Superior temporal gyrus (tissue), 1 donor: ENCODE measurements at regions not wholly inside any gene's neighbourhood (a gene's known extent, or its start where the extent isn't known, plus 50 kb on each side); places are given as distances from the start of the nearest gene placed in this dataset.
A peak's percentile ranks its signal among the peaks of the same experiment; 100 is the strongest.
"Not testable (repeated sequence)": the region's sequence is repeated elsewhere in the genome, so short reads cannot be mapped to it uniquely, and the experiment has no call there.

Experiments
- DNase-seq: peaks from one replicate; pipeline ENCODE4 v3.0.0-alpha.2; 2016; ENCODE audit errors: extremely low spot score

DNA sequence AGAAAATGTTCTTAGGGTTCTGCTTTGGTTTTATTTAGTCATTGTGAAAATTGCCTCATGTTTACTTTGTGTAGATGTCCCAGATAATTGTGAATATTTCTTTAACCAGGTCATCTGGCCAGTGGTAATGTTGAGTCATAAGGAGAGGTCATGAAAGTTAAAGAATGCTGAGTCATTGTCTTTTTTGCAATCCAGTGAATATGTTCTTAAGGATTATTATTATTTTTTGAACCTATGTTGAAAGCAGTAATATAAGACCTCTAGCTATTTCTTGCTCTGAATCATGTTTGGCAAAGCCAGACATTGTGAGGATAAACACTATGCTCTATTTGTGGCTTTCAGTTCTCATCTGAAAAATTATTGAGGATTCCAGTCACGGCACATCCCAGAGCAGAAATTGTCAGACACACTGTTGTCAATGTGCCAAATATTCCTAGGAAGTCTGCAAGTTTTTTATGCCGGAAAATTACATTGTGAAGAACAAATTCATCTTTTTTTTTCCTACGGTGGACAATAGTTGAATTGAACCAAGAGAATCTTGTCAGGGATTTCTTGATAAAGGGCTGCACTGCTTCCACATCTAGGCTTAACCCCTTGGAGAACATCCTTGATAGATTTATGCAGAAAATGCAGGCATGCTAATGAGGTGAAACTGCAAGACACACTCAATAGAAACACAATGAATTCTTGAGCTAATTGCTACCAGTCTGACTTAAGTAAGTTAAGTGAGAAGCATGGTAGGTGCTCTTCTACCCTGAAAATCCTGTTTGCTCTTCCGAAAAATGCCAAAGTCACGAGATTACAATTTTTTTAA is 369.6 kb downstream of the ATP23 start:
- DNase-seq: no peak

DNA sequence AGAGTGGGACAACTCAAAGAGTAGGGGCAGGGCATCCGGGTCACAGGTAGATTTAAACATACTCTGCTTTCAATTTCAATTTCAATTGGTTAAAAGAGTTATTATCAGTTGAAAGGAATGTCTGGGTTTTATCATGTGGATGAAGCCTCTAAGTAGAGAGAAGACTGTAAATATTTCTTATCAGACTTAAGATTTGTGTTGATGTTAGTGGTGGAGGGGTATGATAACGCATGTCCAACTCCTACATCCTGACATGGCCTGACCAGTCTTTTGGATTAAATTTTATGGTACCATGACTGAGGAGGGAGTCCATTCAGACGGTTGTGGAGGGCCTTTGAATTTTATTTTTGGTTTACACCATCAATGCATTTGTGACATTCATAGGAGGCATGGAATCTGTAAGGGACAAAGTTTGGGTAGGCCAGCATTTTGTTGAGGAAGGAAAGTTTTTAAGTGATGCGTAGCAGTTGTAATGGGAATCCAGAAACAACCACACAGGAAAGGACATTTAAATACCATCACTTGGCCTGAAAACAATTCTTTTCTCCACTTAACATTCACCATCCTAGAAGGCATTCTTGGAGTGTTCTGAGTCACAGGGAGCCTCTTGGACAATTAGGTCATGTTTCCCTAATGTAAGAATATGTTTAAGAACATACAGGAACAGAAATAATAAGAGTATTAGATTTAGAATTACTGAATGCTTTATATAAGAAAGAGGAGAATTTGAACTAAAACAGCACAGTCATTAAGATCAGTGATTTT is 371.9 kb downstream of the ATP23 start:
- no peak for DNase-seq

DNA sequence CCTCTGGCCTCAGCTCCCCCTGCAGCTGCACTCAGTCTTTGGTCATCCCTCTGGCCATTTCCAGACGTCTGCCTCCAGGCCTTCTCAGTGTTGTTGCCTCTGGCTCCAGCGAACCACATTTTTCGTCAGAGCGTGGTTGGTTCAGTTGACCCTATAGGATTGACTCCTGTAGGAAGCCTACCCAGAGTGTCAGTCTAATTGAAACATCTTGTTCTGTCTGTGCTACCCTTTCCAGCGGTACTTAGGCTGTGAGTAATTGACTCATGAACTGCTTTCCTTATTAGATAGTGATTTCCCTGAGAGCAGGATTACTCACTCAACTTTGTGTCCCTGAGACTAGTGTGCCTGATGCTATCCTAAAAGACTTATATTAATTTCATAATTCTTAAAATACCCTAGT is 373.2 kb downstream of the ATP23 start:
- no peak for DNase-seq

DNA sequence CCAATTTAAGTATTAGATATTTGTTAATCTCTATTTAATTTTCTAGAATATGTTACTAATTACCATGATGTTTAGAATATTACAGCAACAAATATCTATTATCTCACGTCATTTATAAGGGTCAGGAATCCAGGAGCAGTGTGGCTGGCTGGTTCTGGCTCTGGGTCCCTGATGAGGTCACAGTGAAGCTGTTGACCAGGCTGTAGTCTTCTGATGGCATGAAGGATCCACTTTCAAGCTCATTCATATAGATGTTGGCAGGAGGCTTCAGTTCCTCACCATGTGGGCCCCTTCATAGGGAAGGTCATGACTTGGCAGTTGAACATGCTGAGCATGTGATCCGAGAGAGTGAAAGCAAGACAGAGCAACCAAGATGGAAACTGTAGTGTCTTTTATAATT is 375.6 kb downstream of the ATP23 start:
- no peak for DNase-seq

DNA sequence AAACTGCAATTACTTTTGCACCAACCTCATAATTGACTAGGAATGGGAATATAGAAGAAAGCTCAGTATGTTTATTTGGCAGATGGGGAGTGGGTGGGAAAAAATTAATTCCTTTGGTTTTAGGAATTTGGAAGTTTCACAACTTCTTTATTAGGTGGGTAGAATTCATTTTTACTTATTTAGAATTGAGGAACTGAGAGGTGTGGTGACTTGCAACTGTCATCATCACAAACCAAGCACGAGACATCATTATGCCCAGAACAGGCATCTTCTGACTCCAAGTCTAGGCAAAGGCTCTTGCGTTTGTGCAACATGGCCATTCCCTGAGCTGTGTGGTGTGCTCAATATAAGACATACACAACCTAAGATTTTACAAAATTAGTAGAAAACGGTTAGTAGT is 380.0 kb downstream of the ATP23 start:
- DNase-seq: no peak

DNA sequence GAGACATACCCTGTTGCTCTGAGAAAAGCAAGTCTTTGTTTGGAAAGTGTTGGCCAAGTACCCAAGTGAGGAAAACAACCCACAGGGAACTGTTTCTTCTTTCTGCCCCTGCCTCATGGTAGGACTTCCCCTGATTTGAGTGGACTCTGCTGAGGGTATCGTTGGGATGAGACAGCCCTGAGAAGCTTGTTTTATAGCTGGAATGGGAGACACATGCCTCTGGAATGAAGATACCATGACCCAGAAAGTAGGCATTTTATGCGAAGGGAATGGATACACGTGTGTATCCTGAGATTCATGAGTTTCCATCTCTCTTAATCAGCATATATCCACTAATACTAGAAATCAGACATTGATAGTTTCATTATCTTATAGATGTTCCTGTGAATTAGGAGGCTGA is 382.3 kb downstream of the ATP23 start:
- DNase-seq: no peak

DNA sequence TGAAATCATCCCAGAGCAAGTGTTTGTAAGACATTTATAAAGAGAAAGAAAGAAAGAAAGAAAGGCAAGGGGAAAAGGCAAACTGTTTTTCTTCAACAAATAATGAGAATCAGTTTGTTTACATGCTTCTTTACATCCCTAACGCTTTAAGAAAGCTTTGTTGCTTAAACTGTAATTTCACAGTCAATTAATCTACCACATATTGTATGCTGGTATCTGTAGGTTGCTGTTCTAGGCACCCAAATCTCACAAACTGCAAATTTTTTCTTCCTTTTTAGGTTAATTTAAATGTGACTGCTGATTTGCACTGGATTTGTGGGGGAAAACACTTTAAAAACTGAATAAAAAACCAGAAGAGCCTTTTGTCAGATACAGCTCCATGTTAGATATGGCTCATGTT is 384.2 kb downstream of the ATP23 start:
- no peak for DNase-seq

DNA sequence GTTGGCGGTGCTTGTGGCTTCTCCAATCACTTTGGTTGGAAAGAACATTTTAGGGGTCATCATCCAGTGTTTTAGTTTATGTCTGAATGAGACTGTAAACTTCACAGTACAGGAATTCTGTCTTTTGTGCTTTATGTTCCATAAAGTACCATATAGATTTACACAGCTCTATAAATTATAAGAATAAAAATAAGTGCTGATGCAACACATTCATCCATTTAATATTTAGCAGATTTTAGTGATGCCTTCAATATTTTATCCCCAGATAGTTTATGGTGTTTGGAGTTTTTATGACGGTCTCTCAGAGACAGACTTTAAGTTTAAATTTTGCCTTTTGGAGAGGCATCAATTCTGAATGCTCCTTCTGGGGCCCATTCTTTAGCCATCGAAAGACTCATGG is 385.2 kb downstream of the ATP23 start:
- DNase-seq: no peak

DNA sequence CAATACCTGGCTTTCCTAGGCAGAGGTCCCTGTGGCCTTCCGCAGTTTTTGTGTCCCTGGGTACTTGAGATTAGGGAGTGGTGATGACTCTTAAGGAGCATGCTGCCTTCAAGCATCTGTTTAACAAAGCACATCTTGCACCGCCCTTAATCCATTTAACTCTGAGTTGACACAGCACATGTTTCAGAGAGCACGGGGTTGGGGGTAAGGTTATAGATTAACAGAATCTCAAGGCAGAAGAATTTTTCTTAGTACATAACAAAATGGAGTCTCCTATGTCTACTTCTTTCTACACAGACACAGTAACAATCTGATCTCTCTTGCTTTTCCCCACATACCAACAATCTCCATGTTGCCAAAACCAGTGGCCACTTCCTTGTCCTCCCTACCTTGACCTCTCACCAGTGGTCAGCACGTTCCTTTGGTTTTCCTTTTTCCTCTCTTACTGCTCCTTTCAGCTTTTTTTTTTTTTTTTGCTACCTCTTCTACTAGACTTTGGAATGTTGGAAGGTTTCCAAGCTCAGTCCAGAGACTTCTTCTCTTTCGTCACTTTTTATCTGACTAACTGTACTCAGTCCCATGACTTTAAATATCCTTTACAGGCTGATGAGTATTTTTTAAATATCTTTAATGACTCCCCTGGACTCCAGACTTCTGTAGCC is 395.3 kb downstream of the ATP23 start:
- DNase-seq: not testable (repeated sequence)

DNA sequence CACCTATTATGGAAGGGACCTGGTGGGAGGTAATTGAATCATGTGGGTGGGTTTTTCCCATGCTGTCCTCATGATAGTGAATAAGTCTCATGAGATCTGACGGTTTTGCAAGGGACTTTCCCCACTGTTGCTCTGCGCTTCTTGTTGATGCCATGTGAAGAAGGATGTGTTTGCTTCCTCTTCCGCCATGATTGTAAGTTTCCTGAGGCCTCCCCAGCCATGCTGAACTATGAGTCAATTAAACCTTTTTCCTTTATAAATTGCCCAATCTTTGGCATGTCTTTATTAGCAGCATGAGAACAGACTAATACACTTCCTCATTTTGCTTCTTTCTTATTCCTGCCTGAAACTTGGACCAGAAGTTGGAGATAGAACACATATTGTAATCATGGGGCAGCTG is 396.2 kb downstream of the ATP23 start:
- not testable (repeated sequence) for DNase-seq

DNA sequence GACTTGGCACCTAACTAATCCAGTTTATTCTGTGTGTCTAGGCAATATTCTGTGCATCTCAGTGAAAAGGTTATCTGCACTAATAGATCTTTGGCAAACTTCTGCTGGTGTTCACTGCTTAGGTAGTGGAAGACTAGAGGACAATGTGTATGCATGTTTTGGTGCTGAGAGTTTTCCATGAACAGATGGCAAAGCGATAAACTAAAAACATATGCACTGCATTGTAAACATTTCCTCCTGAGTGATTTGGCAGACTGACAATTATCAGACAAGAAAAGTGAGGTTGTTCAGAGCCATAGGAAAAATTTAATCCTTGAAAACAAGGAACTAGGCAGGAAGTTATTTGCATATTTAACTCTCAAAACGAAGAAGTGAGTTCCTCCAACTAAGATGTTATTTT is 400.4 kb downstream of the ATP23 start:
- no peak for DNase-seq

DNA sequence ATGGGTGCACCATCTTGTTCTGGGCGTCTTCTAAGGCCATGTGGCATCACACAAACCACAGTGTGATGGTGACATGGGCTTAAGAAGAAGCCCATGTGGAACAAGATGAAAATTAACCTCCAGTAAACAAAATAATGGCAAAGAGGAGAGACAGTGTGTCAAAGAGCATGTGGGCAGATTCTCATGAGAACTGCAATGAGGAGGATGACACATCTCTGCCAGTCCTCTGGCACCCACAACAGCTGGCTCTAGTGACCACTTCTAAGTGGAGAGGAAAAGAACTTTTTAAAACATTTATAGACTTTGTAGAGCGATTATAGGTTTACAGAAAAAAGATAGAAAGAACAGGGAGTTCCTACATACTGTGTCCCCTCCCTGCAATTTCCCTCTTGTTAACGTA is 401.4 kb downstream of the ATP23 start:
- DNase-seq: no peak

DNA sequence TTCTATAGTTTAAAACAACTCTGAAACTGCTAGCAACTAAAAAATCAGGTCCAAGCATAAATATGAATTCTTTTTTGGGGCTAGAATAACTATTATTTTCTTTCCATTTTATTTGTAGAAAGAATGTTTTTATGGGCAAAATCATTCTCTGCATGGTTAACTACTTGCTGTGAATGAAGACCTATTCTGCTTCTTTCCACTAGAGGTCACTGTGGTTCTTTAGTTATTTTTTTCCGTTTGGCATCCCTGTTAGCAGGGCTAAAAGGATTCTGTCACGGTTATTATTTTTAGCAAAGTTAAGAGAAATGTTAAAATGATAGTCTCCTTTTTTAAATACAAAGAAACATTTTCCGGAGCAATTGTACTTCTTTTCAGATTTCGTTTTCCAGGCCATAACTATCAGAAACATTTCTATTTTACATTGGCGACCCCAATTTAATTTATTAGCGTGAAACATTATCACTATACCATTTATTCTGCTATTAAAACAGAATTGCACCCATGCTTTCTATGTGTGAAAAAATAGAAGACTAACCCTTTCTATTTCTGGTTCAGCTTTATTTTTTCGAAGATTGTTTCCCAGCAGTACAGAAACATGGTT is 404.8 kb downstream of the ATP23 start:
- DNase-seq: peak; percentile 86

DNA sequence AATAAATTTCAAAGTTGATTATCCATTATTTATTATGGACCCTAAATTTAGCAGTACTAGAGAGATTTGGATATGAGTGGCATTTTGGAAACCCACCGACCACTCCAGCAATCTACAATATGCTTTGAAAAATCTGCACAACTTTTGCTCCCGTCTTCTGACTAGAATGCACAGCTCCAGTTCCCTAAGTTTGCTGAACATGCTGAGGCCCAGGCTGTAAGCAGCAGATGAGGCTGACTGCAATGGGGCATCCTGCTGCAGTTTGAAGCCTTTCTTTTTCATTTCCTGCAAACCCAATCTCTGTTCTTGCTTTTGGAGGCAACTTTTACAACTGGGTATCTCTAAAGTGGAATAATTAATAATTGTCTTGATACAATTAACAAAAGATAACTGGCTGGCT is 405.8 kb downstream of the ATP23 start:
- DNase-seq: no peak

DNA sequence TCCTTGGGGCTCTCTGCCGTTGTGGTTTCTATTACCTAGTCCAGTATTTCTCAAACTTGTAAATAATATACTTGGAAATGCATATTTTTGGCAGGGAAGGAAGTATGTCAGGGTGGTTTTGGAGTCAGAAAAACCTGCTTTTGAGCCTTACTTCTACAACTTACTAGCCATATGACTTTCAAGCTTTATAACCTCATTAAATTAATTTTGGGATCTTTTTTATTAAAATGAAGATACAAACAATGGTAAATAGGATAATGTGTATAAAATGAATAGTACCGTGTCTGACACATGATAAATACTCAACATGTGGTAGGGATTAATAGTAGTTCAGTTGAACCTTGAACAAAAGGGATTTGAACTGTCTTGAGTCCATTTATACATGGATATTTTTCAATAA is 406.3 kb downstream of the ATP23 start:
- DNase-seq: no peak

DNA sequence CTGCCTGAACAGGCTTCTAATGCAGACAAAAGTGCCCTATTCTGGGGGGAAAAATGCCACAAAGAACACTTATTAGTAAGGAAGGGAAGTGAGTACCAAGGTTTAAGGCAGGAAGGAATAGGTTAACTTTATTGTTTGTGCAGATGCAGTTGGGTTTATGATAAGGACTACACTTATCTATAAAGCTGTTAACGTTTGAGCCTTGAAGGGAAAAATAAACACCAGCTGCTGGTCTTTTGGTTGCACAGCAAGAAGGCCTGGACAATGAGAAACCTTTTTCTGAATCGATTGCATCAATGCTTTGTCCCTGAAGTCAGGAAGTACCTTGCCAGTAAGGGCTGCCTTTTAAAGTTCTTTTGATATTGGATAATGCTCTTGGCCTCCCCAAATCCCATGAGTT is 407.8 kb downstream of the ATP23 start:
- DNase-seq: no peak

DNA sequence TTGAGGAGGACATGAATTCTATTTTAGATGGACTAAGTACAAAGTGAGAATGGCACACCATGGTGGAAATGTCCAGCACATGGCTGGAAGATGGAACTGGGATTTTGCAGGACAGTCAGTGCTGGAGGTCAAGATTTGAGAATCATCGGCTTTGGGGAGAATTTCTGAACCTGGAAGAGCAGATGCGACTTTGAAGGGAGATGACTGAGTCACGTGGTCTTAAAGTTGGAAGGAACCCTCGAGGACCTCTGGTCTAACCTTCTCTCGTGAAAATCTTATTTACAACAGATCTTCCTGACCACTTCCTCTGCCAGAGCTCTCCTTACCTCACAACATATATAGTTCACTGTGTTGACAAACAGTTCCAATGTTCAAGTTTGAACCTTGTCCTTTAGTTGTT is 415.4 kb downstream of the ATP23 start:
- no peak for DNase-seq

DNA sequence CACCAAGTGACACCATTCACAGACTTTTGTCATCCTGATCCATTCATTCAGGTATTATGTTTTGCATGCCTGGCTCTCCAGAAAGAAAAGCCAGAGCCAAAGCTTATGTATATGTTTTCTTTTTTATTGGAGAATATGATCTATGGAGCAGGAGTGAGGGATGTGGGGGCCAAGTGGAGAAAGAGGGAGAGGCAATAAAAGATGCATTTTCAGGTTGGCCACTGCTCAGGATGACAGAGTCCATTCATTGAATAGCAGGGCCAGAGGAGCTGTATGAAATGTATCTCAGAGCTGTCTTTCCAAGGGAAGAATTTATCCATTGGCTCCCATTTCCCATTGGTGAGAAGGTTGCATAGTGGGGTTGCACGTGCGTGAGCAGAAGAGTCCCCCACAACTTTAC is 416.1 kb downstream of the ATP23 start:
- DNase-seq: no peak

DNA sequence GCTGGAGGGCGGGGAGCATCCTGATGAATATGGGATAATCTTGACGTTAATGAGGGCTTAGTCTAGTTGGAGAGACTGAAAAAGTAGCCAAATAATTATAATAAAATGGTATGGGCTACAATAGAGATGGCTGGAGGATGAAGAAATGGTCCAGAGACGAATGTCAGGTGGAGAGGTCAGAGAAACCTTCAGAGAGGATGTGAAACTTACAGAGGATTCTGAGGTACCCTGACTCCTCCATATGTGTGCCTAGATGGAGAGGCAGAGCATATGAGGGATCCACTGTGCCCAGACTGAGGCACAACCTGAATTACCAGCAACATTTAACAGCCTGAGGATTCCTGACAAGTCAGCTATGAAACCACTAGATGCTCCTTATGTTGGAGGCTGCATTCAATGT is 417.0 kb downstream of the ATP23 start:
- DNase-seq: no peak

DNA sequence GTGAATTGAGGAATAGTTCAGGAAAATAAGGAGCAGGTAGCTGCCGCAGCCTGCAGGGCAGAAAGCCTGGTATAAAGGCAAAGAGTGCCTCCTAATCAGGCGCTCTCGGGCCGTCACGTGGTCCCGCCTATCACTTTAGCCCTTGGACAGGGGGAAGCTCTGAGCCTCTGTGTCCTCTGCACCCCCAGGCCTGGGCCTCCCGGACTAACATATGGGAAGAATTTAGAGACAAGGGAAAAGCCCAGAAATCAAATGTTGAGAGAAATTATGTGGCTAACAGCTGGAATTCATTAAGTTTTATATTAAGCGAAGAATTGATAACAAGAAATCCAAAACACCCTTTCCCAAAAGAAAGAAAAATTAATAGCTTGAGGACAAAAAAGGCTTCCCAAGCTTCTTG is 417.7 kb downstream of the ATP23 start:
- no peak for DNase-seq

DNA sequence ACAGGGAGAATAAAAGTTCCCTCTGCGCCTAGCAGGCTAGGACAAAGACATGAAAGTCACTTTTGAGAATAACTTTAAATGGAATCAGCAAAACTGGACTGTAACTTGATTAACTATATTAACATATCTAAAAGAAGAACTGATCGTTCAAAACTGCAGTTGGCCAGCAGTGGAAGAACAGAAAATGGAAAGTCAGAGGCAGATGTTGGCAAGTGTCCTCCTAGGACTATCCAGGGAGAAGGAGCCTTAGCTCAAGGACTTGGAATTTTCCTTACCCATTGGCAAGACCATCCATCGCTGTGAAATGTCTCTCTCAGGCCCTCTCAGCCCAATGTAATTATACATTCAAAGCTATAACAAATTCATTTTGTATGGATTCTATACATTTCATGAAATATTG is 419.7 kb downstream of the ATP23 start:
- no peak for DNase-seq

DNA sequence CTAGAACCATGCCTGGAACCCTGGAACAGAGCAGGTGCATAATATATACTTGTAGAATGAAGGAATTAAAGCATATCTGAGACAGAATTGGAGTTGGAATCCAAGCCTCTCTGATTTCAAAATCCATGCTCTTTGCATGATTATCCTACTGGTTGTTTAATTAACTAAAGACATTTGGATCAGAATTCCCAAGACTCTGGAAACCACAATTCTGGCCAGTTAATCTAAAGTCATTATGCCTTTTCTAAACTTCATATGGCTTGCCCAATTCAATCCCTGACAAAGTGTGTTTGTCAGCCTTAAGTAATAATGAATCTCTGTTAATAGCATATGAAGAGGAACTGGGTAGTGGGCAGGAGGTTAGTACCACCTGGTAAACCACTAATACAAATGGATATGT is 422.6 kb downstream of the ATP23 start:
- DNase-seq: no peak
